WTC11 (cell line): ENCODE measurements at regions not wholly inside any gene's neighbourhood (a gene's known extent, or its start where the extent isn't known, plus 50 kb on each side); places are given as distances from the start of the nearest gene placed in this dataset.

ENCODE experiments used
- ATF2 ChIP-seq: sonication (generic); formaldehyde crosslinking; IDR thresholded peaks from 2 replicates; pipeline ENCODE4 v1.8.1; 2022; ENCODE audit warnings: low read depth, missing genetic modification reagents, borderline replicate concordance
- CTCF ChIP-seq: fragments of 200-600 bp; IDR thresholded peaks from 2 replicates; pipeline ENCODE4 v1.8.0; 2022; ENCODE audit warnings: antibody characterized with exemption
- JUN ChIP-seq: sonication (generic); formaldehyde crosslinking; IDR thresholded peaks from 2 replicates; pipeline ENCODE4 v1.8.0; 2023; ENCODE audit warnings: mild to moderate bottlenecking, missing genetic modification reagents
- RELA ChIP-seq: sonication (generic); formaldehyde crosslinking; IDR thresholded peaks from 2 replicates; pipeline ENCODE4 v1.8.1; 2022; ENCODE audit warnings: missing genetic modification reagents, mild to moderate bottlenecking, borderline replicate concordance
- SMAD4 ChIP-seq: sonication (generic); formaldehyde crosslinking; IDR thresholded peaks from 2 replicates; pipeline ENCODE4 v1.8.0; 2022; ENCODE audit warnings: mild to moderate bottlenecking, missing genetic modification reagents
- SP1 ChIP-seq: sonication (generic); formaldehyde crosslinking; conservative IDR thresholded peaks from 2 replicates; pipeline ENCODE4 v1.8.1; 2022; ENCODE audit warnings: missing genetic modification reagents
- TEAD4 ChIP-seq: sonication (generic); formaldehyde crosslinking; IDR thresholded peaks from 2 replicates; pipeline ENCODE4 v1.8.0; 2022; ENCODE audit warnings: mild to moderate bottlenecking, missing genetic modification reagents
- USF1 ChIP-seq: sonication (generic); formaldehyde crosslinking; IDR thresholded peaks from 2 replicates; pipeline ENCODE4 v1.8.0; 2022; ENCODE audit warnings: mild to moderate bottlenecking, missing genetic modification reagents
- ZBTB21 ChIP-seq: sonication (generic); formaldehyde crosslinking; IDR thresholded peaks from 2 replicates; pipeline ENCODE4 v1.8.1; 2023; ENCODE audit warnings: mild to moderate bottlenecking, missing genetic modification reagents, borderline replicate concordance
- ZBTB43 ChIP-seq: sonication (generic); formaldehyde crosslinking; IDR thresholded peaks from 2 replicates; pipeline ENCODE4 v1.8.1; 2023; ENCODE audit warnings: mild to moderate bottlenecking, missing genetic modification reagents
- ZNF281 ChIP-seq: sonication (generic); formaldehyde crosslinking; IDR thresholded peaks from 2 replicates; pipeline ENCODE4 v1.8.0; 2023; ENCODE audit warnings: mild to moderate bottlenecking, missing genetic modification reagents
- ZNF423 ChIP-seq: fragments of 250-450 bp; sonication (Bioruptor Pico); IDR thresholded peaks from 2 replicates; pipeline ENCODE4 v2.1.2; 2022; ENCODE audit warnings: mild to moderate bottlenecking, moderate library complexity
- ZNF512 ChIP-seq: sonication (generic); formaldehyde crosslinking; IDR thresholded peaks from 2 replicates; pipeline ENCODE4 v1.8.1; 2022; ENCODE audit warnings: missing genetic modification reagents, borderline replicate concordance
- ZNF532 ChIP-seq: fragments of 250-450 bp; sonication (Bioruptor Pico); IDR thresholded peaks from 2 replicates; pipeline ENCODE4 v1.9.0; 2021; ENCODE audit warnings: mild to moderate bottlenecking, borderline replicate concordance

GRCh38 chr13:103213152-103213551, 146.9 kb upstream of the SLC10A2 start:
- TF ChIP-seq CTCF (no peak), TEAD4 (CRISPR knock-in tag) (no peak), SP1 (CRISPR knock-in tag) (no peak), SMAD4 (CRISPR knock-in tag) (no peak), ZNF512 (CRISPR knock-in tag) (no peak), ZNF532 (CRISPR knock-in tag) (no peak), RELA (no peak), ZBTB21 (CRISPR knock-in tag) (no peak), ATF2 (no peak), ZNF423 (CRISPR knock-in tag) (no peak), ZBTB43 (CRISPR knock-in tag) (no peak), USF1 (CRISPR knock-in tag) (no peak), ZNF281 (CRISPR knock-in tag) (no peak), JUN (CRISPR knock-in tag) (no peak)
